GM12864 (cell line): ENCODE measurements at regions not wholly inside any gene's neighbourhood (a gene's known extent, or its start where the extent isn't known, plus 50 kb on each side); places are given as distances from the start of the nearest gene placed in this dataset.

Experiments
- DNase-seq: peaks from one replicate; pipeline ENCODE4 v3.0.0-alpha.2; 2011; ENCODE audit warnings: low read depth
- H3K4me3 ChIP-seq: 2 replicates; pipeline ENCODE4 v1.5.1; 2011; ENCODE audit warnings: mild to moderate bottlenecking, low read depth, low read length, control low read depth
- TF ChIP-seq, protein P1 (sequence below): IDR thresholded peaks from 2 replicates; pipeline ENCODE4 v1.5.1; 2011; ENCODE audit warnings: low read depth, mild to moderate bottlenecking, moderate library complexity, low read length, control low read depth, inconsistent platforms; ENCODE audit errors: missing control alignments

GRCh38 chr15:87224404-87224803, 1032.1 kb downstream of the NTRK3 start:
- no peak for DNase-seq
- TF ChIP-seq, protein P1, sequence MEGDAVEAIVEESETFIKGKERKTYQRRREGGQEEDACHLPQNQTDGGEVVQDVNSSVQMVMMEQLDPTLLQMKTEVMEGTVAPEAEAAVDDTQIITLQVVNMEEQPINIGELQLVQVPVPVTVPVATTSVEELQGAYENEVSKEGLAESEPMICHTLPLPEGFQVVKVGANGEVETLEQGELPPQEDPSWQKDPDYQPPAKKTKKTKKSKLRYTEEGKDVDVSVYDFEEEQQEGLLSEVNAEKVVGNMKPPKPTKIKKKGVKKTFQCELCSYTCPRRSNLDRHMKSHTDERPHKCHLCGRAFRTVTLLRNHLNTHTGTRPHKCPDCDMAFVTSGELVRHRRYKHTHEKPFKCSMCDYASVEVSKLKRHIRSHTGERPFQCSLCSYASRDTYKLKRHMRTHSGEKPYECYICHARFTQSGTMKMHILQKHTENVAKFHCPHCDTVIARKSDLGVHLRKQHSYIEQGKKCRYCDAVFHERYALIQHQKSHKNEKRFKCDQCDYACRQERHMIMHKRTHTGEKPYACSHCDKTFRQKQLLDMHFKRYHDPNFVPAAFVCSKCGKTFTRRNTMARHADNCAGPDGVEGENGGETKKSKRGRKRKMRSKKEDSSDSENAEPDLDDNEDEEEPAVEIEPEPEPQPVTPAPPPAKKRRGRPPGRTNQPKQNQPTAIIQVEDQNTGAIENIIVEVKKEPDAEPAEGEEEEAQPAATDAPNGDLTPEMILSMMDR, result no peak
- H3K4me3 ChIP-seq, result no peak overlapping the region

- no peak for DNase-seq
- TF ChIP-seq, protein P1, result no peak
- no peak overlapping the region for H3K4me3 ChIP-seq
Measured at GRCh38 chr15:87219650-87220615, 1036.6 kb downstream of the NTRK3 start.

DNA sequence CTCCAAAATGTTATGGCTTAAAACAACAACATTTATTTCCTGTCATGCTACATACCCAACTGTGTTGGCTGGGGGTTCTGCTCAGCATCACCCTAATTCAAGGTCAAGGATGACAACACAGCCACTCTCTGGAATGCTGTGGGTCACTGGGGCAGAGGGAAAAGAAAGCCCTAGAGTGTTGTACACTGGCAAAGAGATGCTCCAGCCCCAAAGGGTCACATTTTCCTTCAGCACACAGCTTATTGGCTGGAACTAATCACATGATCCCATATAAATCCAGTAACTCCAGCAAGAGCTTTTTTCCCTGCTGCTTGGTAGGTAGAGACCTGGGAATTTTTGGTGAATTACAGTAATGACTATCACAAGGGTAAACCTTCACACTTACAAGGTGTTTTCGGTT, 1041.4 kb downstream of the NTRK3 start:
- no peak for DNase-seq
- TF ChIP-seq, protein P1, result no peak

DNA sequence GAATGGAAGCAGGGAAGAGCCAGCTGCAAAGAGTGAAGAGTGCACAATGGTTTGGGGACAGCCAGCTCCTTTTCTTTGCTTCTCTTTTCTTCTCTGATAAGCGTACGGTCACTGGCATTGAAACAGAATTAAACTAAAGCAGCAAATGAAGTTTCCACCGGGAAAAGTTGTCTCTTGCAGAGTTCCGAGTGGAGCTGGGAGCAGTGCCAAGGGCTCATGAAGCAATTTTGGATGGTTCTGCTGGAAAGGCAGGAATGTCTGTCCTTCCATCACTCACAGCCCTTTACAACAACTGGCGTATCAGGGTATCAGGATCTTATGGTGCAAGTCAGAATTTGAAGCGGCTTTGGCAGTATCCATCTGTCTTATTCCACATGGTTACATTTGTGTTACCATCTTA, 1042.9 kb downstream of the NTRK3 start:
- DNase-seq, result no peak
- TF ChIP-seq, protein P1, result no peak
- H3K4me3 ChIP-seq, result no peak overlapping the region

More for the DNA sequence above, 1041.4 kb downstream of the NTRK3 start:
- no peak overlapping the region for H3K4me3 ChIP-seq

DNA sequence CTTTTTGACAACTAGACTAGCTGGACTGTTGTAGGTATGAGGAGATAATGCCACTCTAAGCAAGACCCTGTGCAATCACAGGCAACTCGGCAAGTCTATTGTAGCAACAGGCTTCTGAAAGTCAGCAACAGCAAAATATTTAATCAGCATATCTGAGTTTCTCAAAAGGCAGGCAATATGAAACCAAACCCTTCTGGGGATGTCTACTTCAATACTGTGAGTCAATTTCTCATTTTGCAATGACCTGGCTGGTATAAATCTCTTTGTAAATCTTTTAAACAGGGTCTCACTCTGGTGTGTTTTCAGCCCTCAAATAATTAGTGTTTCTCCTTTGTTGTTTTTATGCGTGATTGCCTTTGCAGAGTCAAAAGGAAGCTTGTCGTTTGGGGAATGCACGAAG, 1044.5 kb downstream of the NTRK3 start:
- TF ChIP-seq, protein P1, result no peak
- DNase-seq, result no peak
- H3K4me3 ChIP-seq, result no peak overlapping the region

- no peak overlapping the region for H3K4me3 ChIP-seq
- DNase-seq, result no peak
- TF ChIP-seq, protein P1, result no peak
Measured at GRCh38 chr15:87211547-87211946, 1045.0 kb downstream of the NTRK3 start.
